Panc1 (cell line): ENCODE measurements at regions not wholly inside any gene's neighbourhood (a gene's known extent, or its start where the extent isn't known, plus 50 kb on each side); places are given as distances from the start of the nearest gene placed in this dataset.

Experiments used
- POLR2AphosphoS5 ChIP-seq: IDR thresholded peaks from 2 replicates; pipeline ENCODE4 v1.6.1; 2012; ENCODE audit warnings: mild to moderate bottlenecking, low read depth, low read length, moderate library complexity
- SIN3A ChIP-seq: IDR thresholded peaks from 2 replicates; pipeline ENCODE4 v1.6.1; 2012; ENCODE audit warnings: low read depth, mild to moderate bottlenecking, low read length, moderate library complexity, borderline replicate concordance; ENCODE audit not compliant: insufficient read depth
- TF ChIP-seq, protein P1 (sequence below): fragments of 450-650 bp; IDR thresholded peaks from 2 replicates; pipeline ENCODE4 v1.5.1; 2017; ENCODE audit warnings: mild to moderate bottlenecking
- TF ChIP-seq, protein P2 (sequence below), 2 experiments: IDR thresholded peaks; 2 replicates each; pipeline ENCODE4 v1.6.1; 2011 to 2012; ENCODE audit warnings: low read depth in 2 of 2, control low read depth in 1 of 2, low read length in 1 of 2, mild to moderate bottlenecking in 1 of 2, moderate library complexity in 1 of 2; ENCODE audit not compliant: insufficient read depth in 1 of 2

DNA sequence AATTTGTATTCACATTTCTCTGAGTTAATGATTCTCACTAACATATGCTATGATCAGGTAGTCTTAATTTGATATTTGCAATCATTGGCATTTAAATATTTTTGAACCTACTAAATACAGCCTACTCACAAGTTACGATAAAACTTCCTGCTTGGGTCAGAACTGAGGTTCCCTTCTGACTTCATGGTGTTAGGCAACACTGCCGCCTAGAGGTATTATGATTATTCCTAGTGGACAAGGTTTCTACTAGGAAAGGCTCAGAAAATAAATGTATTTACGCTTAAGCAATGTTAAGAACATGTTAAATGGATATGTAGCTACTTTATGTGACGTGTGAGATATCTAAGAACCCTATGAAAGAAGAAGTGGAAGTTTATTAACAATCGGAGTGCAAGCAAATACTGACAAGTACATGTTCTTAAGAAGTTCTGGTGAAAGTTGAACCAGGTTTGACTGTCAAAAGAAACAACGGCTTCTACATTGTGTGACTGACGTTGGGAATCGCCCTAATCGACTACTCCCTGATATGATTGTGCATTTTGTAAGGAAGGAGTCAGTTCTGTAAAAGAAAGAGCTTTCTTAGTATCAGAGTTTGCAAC lies 1395.8 kb downstream of the SLITRK5 start:
- no peak for TF ChIP-seq SIN3A
- TF ChIP-seq, protein P1, sequence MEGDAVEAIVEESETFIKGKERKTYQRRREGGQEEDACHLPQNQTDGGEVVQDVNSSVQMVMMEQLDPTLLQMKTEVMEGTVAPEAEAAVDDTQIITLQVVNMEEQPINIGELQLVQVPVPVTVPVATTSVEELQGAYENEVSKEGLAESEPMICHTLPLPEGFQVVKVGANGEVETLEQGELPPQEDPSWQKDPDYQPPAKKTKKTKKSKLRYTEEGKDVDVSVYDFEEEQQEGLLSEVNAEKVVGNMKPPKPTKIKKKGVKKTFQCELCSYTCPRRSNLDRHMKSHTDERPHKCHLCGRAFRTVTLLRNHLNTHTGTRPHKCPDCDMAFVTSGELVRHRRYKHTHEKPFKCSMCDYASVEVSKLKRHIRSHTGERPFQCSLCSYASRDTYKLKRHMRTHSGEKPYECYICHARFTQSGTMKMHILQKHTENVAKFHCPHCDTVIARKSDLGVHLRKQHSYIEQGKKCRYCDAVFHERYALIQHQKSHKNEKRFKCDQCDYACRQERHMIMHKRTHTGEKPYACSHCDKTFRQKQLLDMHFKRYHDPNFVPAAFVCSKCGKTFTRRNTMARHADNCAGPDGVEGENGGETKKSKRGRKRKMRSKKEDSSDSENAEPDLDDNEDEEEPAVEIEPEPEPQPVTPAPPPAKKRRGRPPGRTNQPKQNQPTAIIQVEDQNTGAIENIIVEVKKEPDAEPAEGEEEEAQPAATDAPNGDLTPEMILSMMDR = peak; percentile 67; the same call in 1 of the 2 replicates
- TF ChIP-seq, protein P2, sequence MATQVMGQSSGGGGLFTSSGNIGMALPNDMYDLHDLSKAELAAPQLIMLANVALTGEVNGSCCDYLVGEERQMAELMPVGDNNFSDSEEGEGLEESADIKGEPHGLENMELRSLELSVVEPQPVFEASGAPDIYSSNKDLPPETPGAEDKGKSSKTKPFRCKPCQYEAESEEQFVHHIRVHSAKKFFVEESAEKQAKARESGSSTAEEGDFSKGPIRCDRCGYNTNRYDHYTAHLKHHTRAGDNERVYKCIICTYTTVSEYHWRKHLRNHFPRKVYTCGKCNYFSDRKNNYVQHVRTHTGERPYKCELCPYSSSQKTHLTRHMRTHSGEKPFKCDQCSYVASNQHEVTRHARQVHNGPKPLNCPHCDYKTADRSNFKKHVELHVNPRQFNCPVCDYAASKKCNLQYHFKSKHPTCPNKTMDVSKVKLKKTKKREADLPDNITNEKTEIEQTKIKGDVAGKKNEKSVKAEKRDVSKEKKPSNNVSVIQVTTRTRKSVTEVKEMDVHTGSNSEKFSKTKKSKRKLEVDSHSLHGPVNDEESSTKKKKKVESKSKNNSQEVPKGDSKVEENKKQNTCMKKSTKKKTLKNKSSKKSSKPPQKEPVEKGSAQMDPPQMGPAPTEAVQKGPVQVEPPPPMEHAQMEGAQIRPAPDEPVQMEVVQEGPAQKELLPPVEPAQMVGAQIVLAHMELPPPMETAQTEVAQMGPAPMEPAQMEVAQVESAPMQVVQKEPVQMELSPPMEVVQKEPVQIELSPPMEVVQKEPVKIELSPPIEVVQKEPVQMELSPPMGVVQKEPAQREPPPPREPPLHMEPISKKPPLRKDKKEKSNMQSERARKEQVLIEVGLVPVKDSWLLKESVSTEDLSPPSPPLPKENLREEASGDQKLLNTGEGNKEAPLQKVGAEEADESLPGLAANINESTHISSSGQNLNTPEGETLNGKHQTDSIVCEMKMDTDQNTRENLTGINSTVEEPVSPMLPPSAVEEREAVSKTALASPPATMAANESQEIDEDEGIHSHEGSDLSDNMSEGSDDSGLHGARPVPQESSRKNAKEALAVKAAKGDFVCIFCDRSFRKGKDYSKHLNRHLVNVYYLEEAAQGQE (IDR thresholded peaks at IDR 0.05; ENCODE audit: insufficient read depth in 1 of 2, low read depth in 2 of 2, low read length in 1 of 2) = no peak
- no peak for TF ChIP-seq POLR2AphosphoS5
